ENCODE measurements at regions not wholly inside any gene's neighbourhood (a gene's known extent, or its start where the extent isn't known, plus 50 kb on each side); places are given as distances from the start of the nearest gene placed in this dataset.

DNA sequence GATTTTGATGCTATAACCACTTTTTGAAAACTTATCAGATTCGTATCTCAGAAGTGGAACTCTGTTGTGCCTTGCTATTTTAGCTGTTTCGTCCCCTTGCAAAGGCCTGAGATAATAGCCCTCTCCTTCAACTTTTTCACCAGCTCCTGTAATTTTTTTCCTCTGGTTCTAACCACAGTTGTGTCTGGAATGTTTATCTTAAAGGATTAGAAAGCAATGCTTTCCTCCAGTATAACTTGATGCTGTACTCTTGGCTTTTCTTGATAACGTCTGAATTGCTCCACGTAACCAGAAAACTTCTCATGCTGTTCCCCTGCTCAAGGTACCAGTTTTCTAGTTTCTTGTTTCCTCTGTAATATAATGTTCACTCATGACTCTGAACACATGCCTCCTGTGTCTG is 209.4 kb downstream of the DTWD2 start:
- no peak for DNase-seq (ENCODE audit: low read depth in 2 of 2)

DNA sequence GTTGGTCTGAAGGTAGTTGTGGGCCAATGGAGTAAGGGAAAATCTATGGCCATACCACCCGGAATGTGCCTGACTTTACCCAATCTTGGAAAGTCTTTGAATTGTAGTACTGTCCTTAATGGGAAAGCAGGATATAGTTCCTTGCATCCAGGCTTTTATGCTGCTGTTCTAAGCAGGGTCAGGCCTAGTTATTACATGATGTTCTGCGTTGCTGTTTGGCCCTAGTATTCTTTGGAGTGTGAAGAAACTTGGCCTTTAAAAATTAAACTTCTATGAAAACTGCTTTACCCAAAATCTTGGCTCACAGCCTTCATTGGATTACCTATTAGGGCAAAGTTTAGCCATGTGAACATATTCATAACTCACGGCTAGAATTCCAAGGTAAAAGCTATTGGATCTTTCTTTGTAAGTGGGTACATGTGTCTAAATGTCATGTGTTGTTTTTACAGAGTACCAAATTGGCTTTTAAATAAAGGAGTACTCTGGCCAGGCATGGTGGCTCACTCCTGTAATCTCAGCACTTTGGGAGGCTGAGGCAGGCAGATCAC is 211.1 kb downstream of the DTWD2 start:
- no peak for DNase-seq (ENCODE audit: low read depth in 2 of 2)

DNA sequence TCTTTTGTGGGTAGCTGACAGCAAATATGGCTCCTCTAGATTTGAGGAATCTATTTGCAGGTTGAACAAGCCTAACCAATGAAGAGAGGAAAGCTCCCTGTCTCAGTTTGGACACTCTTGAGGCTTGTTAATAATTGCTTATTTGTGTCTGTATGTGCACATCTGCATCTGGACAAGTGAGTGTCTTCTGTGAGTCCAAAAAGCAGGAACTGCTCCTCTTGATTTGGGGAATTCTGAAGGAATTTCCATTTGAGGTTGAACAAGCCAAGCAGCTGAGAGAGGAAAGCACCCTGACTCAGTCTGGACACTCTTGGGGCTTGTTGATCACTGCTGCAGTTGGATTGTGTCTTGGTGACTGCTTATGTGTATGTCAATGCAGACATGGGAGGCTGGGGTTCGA is 211.6 kb downstream of the DTWD2 start:
- DNase-seq (ENCODE audit: low read depth in 2 of 2), result no peak

DNA sequence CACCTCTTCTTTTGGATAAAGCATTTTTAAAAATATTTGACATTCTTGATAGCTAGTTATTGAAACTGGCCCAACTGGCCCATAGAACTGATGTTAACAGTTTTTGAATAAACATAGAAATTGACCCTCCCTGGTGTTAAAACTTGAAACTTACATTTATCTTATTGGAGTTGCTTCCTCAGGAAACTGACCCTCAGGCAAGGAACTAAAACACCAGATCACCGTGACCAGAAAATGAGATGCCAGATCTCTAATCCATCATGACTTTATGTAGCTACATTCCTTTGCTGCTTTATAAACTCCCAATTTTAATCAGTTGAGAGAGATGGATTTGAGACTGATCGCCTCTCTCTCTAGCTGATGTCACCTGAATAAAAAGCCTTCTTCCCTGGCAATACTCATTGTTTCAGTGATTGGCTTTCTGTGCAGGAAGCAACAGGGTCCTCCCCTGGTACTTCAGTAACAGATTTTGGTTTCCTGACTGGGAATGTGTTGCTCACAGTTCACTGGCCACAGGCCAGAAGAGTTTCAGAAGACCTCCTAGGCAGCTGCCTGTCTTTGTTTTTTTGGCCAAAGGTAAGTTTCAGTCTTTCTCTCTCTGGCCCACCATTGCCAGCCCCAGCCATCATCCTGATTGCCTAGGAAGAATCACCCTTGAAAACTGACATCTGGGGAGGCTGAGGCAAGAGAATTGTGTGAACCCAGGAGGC is 212.4 kb downstream of the DTWD2 start:
- DNase-seq (ENCODE audit: low read depth in 2 of 2), result no peak

DNA sequence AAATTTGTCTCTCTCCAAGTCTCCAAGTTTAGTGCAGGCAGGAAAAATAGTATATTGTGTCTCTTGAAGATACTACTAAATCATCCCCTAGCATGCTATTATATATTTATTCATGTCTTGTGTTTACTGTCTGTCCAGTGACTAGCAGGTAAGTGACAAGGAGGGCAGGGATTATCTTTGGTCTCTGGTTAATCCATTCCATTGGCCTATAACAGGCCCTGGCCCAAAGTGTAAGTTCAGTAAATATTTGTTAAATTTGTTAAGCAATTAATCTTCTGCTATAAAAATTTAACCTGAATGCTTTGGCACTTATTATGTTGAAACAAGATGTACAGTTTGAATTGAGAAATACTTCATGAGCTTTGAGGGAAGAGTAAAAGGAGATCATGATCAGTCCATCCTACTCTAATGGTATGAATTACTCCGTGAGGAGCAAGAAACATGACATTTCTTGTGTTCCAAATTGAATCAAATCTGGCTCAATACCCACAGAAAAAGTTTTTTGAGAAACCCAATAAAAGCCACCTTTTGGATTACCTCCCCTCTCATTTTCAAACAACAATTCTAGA is 219.7 kb downstream of the DTWD2 start:
- no peak for DNase-seq (ENCODE audit: low read depth in 2 of 2)

DNA sequence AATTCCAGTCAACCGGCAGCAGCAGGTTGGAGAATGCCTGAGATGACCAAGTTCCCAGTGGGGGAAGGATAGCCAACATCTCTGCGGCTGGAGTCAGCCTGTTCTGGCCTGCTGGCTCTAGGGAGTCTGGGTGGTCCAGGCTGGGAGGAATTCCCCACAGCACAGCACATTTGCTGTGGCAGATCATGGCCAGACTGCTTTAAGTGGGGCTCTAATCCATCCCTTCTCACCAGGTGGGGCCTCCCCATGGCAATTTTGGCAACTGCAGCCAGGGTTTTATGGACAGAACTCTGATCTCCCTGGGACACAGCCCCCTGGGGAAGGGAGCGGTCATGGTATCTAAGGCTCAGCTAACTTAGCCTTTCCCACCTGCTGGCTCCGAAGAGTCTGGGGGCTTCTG is 226.1 kb downstream of the DTWD2 start:
- no peak for DNase-seq (ENCODE audit: low read depth in 2 of 2)

DNA sequence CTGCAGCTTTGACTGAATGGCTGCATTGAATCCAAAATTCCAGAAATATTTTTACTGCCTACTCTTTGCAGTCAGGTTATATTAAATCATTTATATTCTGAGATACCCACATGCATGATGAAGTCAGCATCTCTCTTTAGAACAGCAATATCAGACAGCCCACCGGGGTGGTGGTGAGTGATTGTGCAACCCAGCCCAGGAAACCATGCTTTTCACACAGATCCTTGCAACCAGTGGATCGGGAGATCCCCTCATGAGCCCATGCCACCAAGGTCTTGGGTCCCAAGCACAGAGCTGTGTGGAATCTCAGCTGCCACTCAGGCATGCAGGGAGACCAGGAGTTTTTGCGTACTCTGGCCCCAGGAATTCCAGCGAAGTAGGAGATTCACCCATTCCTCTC is 226.5 kb downstream of the DTWD2 start:
- no peak for DNase-seq (ENCODE audit: low read depth in 2 of 2)

DNA sequence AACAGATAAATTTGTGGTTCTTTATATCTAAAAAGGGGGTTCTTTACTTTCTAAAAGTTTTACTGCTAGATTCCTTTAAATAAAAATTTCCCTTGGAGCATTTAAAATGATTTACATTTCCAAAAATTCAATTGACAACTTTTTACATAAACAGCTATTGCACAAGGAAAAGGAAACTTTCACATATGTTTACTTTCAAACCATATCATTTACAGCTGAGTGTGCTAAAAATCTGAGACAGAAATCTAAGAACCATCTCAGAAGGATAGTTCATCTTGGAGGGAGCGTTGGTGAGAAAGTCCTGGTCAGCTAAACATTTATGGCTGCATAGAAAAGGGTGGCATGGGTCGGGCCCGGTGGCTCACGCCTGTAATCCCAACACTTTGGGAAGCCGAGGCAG is 235.4 kb downstream of the DTWD2 start:
- no peak for DNase-seq (ENCODE audit: low read depth in 2 of 2)

DNA sequence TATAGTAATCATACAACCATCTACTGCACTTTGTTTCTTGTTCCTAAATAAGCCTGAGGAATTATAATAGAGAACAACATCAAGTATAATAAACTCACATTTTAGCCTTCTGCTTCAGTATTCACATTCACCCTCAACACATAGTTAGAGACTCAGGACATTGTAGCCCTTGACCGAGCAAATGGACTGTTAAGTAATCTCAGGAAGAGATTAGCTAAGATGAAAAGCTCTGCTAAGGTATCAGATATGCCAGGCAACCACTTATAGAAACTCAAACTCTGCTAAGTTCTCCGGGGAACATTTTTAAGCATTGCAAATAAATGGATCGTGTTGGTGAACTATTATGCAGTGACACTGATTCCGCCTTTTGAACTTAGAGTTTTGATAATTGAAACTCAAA is 252.0 kb downstream of the DTWD2 start:
- no peak for DNase-seq (ENCODE audit: low read depth in 2 of 2)

DNA sequence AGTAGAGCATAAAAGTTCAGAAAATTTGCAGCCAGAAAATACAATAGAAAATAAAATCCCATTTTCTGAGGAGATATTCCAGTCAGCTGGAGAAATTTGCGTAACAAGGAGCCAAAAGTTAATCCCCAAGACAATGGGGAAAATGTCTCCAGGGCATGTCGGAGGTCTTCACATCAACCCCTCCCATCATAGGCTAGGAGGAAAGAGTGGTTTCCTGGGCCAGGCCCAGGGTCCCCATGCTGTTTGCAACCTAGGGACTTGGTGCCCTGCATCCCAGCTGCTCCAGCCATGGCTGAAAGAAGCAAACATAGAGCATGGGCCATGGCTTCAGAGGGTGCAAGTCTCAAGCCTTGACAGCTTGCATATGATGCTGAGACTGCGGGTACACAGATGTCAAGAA is 255.0 kb downstream of the DTWD2 start:
- DNase-seq (ENCODE audit: low read depth in 2 of 2), result no peak

DNA sequence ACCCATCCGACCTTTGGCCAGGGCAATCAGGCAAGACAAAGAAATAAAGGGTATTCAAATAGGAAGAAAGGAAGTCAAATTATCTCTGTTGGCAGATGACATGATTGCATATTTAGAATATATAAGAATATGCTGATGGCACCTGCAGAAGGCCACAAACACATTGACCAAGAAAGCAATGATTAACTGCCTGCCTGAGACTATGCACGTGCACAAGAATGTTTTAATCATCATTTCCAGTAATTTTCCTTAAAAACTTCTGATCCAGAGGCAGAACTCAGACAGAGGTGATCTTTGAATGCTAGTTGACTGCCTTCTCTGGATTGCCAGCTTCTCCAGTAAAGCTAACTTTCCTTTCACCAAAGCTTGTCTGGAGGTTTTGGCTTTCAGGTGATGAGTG is 260.2 kb downstream of the DTWD2 start:
- DNase-seq (ENCODE audit: low read depth in 2 of 2), result no peak

DNA sequence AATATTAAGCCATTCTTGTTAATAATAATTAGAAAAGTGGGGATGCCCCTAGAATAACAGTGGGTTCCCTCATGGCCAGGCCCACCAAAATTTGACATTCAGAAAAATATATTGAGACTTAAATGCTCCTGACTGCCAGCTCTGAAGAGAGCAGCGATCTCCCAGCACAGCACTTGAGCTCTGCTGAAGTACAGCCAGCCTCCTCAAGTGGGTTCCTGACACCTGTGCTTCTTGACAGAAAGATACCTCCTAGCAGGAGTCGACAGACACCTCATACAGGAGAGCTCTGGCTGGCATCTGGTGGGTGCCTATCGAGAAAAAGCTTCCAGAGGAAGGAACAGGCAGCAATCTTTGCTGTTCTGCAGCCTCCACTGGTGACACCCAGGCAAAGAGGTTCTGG is 261.5 kb downstream of the DTWD2 start:
- DNase-seq (ENCODE audit: low read depth in 2 of 2), result no peak

DNA sequence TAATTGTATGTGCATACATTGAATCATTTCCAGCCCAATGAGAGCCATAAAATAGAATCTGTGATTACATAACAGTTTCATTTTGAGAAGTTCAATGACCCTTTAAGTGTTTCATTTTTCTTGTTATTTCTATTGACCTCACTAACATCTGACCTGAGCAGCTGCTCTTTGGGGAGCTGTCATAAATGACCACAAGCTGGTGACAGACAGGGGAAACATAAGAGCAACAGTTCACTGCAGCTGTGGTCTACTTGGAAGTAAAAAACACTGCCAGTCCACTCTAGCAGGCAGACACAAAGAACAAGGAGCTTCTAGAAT is 265.4 kb downstream of the DTWD2 start:
- no peak for DNase-seq (ENCODE audit: low read depth in 2 of 2)

DNA sequence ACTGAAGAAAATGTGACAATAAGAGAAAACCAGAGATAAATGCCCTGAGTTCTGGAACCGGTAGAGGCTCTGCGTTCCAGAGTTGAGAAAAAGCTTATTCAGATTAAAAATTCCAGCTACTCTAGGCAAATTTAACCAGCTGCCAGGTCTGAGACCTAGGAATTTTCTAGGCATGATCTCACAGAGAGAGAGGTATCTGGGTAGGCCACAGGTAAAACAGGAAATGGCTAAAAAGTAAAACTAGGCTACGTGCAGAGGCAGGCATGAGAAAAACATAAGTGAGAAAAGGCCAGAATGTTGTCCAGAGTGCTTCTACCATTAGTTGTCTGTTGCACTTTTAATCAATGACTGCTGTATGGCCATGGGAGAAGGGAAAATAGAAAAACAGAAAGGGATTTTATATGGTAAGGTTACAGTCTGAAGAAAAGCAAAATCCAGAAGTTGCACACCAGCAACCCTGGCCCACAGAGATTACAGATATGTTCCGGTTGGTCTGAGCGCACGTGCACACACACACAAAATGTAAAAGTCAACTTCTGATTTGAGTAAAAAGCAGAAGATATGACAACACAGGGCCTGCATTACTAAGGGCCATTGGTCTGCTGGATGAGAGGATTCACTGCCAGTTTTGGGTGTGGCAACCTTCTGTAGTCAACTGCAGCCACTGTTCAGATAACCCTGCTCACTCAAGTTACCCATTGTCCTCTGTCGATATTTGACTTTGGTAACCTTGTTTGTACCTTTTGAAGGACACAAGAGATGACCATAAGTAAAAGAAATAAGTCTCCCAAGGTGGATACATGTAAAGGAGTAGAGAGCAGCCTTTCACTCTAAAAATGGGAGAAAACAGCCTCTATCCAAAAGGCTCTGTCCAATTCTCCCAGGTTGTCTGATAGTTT is 266.0 kb downstream of the DTWD2 start:
- no peak for DNase-seq (ENCODE audit: low read depth in 2 of 2)

DNA sequence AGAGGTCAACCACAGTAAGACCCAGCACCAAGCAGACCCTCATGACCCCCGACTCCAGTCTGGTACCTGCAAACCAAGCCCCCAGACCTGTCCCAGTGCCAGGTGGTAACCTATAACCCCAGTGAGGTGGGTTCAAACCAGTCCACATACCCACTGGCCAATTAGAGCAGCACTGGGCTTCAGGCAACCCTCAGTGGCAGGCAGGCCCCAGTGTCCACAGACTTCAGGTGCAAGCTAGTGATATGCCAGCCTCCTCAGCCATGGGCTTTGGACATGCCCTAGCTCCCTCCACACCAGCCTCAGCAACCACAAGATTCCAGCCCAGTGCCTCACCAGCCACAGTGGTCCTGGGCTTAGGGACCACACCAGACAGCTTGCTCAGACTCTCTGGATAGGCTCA is 276.6 kb downstream of the DTWD2 start:
- DNase-seq (ENCODE audit: low read depth in 2 of 2), result no peak

DNA sequence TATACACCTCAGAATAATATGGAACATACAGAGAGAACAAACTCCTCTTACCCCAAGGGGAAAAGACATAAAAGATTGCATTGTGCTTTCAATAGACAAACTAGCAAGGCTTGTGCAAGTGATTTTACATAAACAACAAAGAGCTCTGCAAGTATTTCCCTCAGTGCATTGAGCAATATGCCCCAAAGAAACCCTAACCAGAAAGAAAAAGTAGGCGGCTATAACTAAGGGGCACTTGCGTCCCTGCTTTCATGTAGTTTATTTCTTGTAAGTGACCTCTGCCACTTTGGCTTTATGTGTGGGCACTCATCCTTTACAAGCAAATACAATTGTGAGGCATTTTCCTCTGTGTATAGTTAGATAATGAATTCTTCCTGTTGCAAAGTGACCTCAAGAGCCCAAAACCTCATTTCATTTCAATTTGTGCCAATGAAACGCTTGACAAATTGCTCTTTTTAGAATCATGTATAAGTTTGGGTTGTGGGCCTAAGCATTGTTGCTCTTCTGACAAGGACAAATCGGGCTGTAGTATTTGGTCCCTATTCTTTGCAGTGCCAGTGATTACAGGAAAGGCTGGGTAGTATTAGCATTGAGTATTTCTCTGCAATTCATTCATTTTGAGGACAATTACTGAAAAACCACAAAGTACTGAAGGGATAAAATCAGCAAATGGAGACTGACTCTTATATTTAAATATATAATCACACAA is 282.2 kb downstream of the DTWD2 start:
- DNase-seq (ENCODE audit: low read depth in 2 of 2), result no peak

DNA sequence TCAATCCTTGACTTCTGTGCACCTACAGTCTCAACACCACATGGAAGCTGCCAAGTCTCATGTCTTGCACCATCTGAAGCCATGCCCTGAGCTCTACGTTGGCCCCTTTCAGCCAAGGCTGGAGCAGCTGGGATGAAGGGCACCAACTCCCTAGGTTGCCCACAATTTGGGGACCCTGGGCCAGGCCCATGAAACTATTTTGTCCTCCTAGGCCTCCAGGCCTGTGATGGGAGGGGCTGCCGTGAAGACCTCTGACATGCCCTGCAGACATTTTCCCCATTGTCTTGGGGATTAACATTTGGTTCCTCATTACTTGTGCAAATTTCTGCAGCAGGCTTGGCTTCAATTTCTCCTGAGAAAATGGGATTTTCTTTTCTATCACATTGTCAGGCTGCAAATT is 285.1 kb downstream of the DTWD2 start:
- no peak for DNase-seq (ENCODE audit: low read depth in 2 of 2)

DNA sequence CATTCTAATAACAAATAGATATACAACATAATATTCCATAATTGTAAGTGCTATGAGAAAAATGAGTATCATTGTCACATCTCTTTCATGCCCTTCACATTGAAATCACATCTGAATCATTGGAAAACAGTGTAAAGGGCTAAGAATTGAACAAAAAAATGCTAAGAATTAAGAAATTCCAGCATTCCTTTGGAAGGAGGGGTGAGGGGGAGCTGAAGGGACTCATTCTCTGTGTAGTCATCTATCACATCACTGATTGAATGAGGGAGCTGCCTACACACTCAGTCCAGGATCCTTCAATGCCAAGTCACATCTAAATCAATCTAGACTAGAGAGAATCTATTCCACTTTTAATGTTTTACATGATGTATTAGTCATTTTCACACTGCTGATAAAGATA is 286.6 kb downstream of the DTWD2 start:
- no peak for DNase-seq (ENCODE audit: low read depth in 2 of 2)

DNA sequence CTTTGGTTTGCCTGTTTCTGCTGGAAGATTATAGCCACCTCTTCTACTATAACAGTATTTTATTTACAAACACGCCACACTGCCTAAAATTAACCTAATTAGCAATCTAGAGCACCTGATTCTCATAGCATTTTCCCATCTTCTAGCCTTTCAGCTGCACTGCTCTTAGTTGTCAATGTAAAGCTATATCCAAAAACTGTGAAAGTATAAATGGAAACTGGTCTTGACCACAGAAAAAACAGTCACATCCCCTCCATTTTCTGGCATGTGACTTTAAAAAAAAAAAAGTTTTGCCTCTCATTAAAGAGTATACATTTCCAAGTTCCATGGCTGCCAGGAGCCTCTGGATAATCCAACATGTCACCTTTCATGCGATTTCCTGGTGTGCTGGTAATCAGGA is 287.8 kb downstream of the DTWD2 start:
- no peak for DNase-seq (ENCODE audit: low read depth in 2 of 2)

DNA sequence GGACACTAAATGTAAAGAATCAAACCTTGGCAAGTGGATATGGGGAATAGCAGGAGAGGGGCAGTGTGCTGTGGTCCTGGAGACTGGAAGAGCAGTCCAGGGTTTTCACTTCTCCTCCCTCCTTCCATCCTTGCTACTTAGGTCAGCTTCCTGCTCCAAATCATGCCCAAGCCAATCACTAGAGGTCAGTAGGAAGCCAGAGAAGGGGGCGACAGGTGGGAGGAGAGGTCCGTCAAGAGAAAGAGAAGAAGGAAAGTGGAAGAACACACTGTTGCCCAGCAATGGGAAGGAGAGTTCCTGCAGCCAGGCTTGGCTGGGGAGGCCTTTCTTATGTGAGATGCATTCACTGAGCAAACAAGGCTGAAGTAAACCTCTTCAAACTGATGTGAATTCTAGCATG is 289.6 kb downstream of the DTWD2 start:
- DNase-seq (ENCODE audit: low read depth in 2 of 2), result no peak

DNA sequence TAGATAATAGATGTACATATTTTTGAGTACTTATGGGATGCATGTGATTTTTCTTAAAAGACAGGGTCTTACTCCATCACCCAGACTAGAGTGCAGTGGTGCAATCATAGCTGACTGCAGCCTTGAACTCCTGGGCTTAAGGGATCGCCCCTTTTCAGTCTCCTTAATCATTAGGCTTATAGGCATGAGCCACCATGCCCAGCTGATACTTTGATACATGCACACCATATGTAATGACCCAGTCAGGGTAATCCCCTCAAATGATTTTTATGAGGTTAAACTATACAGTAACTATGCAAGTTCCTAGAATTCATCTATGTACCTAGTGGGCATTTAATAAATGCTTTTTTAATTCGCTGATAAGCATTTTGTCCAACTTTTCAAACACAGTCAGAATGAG is 292.3 kb downstream of the DTWD2 start:
- DNase-seq (ENCODE audit: low read depth in 2 of 2), result no peak

DNA sequence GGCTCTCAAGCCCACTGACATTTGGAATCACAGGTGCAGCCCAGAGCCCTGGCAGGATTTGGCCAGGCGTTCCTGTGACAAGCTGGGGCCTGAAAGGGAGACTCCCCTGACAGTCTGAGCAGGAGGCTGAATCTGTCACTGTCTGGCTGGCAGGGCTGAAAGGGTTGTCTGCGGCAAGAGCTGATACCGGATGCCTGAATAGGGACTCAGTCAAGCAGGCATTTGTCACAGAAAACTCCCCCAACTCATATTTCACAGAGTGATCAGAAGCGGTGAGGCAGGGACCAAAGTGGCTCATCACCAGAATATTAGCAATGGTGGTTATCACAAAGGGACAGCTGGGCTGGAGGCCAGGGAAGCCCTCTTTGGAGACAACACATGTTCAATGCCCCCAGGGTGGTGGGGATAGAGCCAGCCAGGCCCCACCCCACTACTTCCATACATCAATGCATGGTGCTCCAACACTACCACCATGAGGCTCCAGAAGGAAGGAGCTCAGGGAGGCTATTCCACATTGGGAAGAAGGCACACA is 295.5 kb downstream of the DTWD2 start:
- no peak for DNase-seq (ENCODE audit: low read depth in 2 of 2)
